ENCODE measurements at regions not wholly inside any gene's neighbourhood (a gene's known extent, or its start where the extent isn't known, plus 50 kb on each side); places are given as distances from the start of the nearest gene placed in this dataset.

- no peak for TF ChIP-seq CTCF (IDR thresholded peaks at IDR 0.05 in 4 of 5, conservative IDR thresholded peaks at IDR 0.05 in 1 of 5)
- TF ChIP-seq POLR2A (IDR thresholded peaks at IDR 0.05) = no peak
These were observed 517.9 kb downstream of the PLCL1 start for GRCh38 chr2:198322275-198322674.

Measured in gastrocnemius medialis (tissue), 4 donors.